ENCODE measurements at regions not wholly inside any gene's neighbourhood (a gene's known extent, or its start where the extent isn't known, plus 50 kb on each side); places are given as distances from the start of the nearest gene placed in this dataset.

DNA sequence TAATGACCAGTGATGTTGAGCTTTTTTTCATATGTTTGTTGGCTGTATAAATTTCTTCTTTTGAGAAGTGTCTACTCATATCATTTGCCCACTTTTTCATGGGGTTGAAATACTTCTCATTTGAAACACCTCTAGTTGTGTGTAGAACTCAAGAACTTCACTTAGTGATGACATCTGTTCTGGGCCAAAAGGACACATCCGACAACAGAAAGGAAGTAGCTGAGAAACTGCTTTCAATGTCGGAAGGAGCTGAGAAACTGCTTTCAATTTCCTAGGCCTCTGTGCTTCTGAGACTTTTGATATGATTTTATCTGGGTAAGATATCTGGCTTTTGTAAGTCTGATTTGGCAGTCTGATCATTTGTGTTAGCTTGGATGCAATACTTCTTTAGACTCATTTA is 635.3 kb downstream of the TMTC2 start:
- no peak for ATAC-seq
- intact Hi-C loops (cut with micrococcal nuclease): no loop called here
- ChIA-PET POLR2A (no interaction called here), CTCF (no interaction called here)
- TF ChIP-seq, protein P1, sequence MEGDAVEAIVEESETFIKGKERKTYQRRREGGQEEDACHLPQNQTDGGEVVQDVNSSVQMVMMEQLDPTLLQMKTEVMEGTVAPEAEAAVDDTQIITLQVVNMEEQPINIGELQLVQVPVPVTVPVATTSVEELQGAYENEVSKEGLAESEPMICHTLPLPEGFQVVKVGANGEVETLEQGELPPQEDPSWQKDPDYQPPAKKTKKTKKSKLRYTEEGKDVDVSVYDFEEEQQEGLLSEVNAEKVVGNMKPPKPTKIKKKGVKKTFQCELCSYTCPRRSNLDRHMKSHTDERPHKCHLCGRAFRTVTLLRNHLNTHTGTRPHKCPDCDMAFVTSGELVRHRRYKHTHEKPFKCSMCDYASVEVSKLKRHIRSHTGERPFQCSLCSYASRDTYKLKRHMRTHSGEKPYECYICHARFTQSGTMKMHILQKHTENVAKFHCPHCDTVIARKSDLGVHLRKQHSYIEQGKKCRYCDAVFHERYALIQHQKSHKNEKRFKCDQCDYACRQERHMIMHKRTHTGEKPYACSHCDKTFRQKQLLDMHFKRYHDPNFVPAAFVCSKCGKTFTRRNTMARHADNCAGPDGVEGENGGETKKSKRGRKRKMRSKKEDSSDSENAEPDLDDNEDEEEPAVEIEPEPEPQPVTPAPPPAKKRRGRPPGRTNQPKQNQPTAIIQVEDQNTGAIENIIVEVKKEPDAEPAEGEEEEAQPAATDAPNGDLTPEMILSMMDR (IDR thresholded peaks at IDR 0.05): no peak
- DNase-seq: no peak
- no peak overlapping the region for H3K4me3 Mint-ChIP-seq
- H3K27me3 Mint-ChIP-seq: no peaks in the 10 kb centered on the region
- no peak overlapping the region for H3K27ac Mint-ChIP-seq
- peaks cover 3% of the 10 kb centered on the region for H3K9me3 Mint-ChIP-seq
- no peaks in the 10 kb centered on the region for H3K36me3 Mint-ChIP-seq (ENCODE audit: low read depth)
- no peaks in the 10 kb centered on the region for H3K4me1 Mint-ChIP-seq (ENCODE audit: low read depth)

DNA sequence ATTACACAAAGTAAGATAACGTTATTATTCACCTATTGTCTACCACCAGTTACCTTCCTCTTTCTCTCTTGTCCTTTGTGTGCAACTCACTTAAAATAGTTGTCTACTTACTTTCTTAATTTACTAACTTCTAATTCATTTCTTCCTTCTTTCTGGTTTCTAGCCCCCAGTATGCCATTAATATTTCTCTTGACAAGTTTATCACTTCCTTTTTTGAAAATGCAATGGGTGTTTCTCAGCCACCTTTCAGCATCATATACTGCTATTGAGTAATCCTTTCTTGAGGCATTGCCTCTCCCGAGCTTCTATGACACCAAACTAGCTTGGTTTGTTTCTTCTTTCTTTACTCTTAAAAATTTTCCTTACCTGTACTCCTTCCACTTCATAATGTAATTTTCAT is 633.6 kb downstream of the TMTC2 start:
- intact Hi-C loops (cut with micrococcal nuclease): no loop called here
- no peaks in the 10 kb centered on the region for H3K27me3 Mint-ChIP-seq
- H3K27ac Mint-ChIP-seq: no peak overlapping the region
- no peaks in the 10 kb centered on the region for H3K4me1 Mint-ChIP-seq (ENCODE audit: low read depth)
- DNase-seq (no peak), ATAC-seq (no peak)
- TF ChIP-seq, protein P1 (IDR thresholded peaks at IDR 0.05): no peak
- CTCF ChIA-PET: no interaction called here
- POLR2A ChIA-PET: no interaction called here
- H3K9me3 Mint-ChIP-seq: peaks cover 3% of the 10 kb centered on the region
- no peaks in the 10 kb centered on the region for H3K36me3 Mint-ChIP-seq (ENCODE audit: low read depth)
- H3K4me3 Mint-ChIP-seq: no peak overlapping the region

DNA sequence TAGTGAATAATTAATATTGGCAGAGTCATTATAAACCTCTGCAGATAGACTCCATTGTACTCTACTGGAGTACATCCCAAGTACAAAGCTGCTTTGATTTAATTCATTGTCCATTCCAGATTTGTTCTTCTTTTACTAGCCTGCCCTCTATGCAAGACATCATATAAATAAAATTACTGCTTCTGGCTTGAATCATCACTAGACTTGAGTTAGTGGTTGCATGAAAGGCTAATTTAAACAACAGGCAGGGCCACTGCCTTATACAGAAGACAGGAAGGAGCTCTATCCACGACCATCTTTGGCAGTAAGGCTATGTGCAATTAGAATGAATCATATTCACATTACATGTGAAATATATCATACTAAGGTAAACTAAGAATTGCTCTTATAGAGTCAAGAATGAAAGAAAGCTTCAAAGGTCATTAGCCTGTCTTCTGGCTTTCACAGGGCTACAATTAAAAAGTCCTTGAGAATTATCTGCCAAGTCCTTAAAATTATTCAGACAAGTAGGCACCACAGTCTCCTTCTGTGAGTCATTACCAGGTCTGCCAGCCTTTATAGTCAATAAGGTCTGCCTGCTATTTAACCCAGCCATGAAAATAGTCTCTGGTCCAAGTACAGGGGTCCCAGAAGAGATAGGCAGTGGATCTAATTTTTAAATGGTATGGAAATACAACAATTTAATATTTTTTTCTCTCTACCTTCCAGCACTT is 631.8 kb downstream of the TMTC2 start:
- DNase-seq (no peak), ATAC-seq (no peak)
- no peaks in the 10 kb centered on the region for H3K27me3 Mint-ChIP-seq
- POLR2A ChIA-PET: no interaction called here
- H3K4me3 Mint-ChIP-seq: no peak overlapping the region
- H3K36me3 Mint-ChIP-seq (ENCODE audit: low read depth): no peaks in the 10 kb centered on the region
- peaks cover 3% of the 10 kb centered on the region for H3K9me3 Mint-ChIP-seq
- no peaks in the 10 kb centered on the region for H3K4me1 Mint-ChIP-seq (ENCODE audit: low read depth)
- CTCF ChIA-PET: no interaction called here
- TF ChIP-seq, protein P1 (IDR thresholded peaks at IDR 0.05): no peak
- no peak overlapping the region for H3K27ac Mint-ChIP-seq
- intact Hi-C loops (cut with micrococcal nuclease): no loop called here

DNA sequence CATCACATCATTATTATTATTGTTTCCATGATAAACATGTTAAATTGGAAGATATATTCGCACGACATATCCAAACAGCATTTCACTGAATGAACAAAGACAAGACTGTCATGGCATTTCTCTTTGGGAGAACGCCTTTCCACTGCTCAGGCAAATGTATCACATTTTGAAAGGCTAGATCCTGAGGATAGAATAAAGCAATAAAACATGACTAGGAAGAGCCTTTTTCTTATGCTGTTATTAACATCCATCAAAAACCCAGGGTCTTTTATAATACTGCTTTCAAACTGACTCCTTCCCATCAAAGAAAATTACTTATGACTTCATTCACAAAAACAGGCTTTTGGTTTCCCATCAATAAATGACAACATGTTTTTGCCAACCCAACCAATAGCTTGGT is 630.9 kb downstream of the TMTC2 start:
- no peak for DNase-seq
- ChIA-PET CTCF (no interaction called here), POLR2A (no interaction called here)
- intact Hi-C loops (cut with micrococcal nuclease): no loop called here
- no peak for ATAC-seq
- TF ChIP-seq, protein P1 (IDR thresholded peaks at IDR 0.05): no peak
- no peak overlapping the region for H3K4me3 Mint-ChIP-seq
- no peak overlapping the region for H3K27ac Mint-ChIP-seq
- H3K4me1 Mint-ChIP-seq (ENCODE audit: low read depth): no peaks in the 10 kb centered on the region
- H3K36me3 Mint-ChIP-seq (ENCODE audit: low read depth): no peaks in the 10 kb centered on the region
- peaks cover 3% of the 10 kb centered on the region for H3K9me3 Mint-ChIP-seq
- no peaks in the 10 kb centered on the region for H3K27me3 Mint-ChIP-seq

DNA sequence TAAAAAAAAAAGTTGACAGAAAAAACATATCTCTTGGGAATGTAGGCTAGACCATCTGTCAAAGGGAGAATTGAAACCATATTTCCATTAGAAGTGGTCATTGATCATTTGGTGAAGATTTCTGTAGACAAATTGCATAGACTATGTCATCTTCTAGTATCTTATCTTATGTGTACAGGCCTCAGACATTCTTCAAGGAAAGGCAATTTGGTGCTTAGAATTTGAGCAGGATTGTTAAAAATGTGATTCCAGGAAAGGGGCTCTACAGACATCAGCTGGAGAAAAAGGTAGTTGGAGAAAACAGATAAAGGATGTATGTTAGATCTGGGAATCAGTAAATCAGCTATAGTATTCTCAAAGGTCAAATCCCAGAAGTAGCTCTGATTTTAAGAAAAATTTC is 627.1 kb downstream of the TMTC2 start:
- CTCF ChIA-PET: no interaction called here
- TF ChIP-seq, protein P1 (IDR thresholded peaks at IDR 0.05): no peak
- Mint-ChIP-seq H3K27ac (no peak overlapping the region), H3K36me3 (ENCODE audit: low read depth) (no peaks in the 10 kb centered on the region), H3K4me3 (no peak overlapping the region), H3K4me1 (ENCODE audit: low read depth) (no peaks in the 10 kb centered on the region), H3K9me3 (no peaks in the 10 kb centered on the region), H3K27me3 (no peaks in the 10 kb centered on the region)
- ATAC-seq (no peak), DNase-seq (no peak)
- intact Hi-C loops (cut with micrococcal nuclease): no loop called here
- POLR2A ChIA-PET: no interaction called here

Data from activated CD8-positive, alpha-beta T cell treated with anti-CD3 and anti-CD28 coated beads for 36 hours (primary cell).